ENCODE measurements at regions not wholly inside any gene's neighbourhood (a gene's known extent, or its start where the extent isn't known, plus 50 kb on each side); places are given as distances from the start of the nearest gene placed in this dataset.
"Not testable (repeated sequence)": the region's sequence is repeated elsewhere in the genome, so short reads cannot be mapped to it uniquely, and the experiment has no call there.

DNA sequence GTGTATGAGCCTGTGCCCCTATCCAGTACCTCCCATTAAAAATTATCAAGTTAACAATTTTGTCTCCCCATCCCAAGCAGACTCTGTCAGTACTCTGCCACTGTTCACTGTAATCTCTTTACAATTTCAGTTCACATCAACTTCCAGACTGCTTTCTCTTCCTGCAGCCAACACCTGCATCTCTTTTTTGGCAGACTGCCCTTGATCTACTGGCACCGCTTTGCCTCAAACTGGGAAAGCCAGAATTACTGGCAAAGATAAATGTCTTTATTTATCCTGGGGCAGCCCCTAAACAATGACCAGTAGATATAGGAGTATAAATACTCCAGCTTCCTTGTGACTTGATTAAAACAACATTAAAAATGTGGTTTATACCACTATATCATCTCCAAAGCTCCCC is 494.1 kb downstream of the ZNF385D start:
- Histone ChIP-seq H3K27ac (ENCODE audit: low read length) (no peak overlapping the region), H3K36me3 (ENCODE audit: control insufficient read depth, insufficient read depth, low read length) (no peaks in the 10 kb centered on the region), H3K4me3 (ENCODE audit: low read length) (no peak overlapping the region), H3K4me1 (ENCODE audit: control insufficient read depth, insufficient read depth, low read length) (no peaks in the 10 kb centered on the region), H3K27me3 (ENCODE audit: control insufficient read depth, insufficient read depth, low read length) (no peaks in the 10 kb centered on the region), H3K9me3 (ENCODE audit: control insufficient read depth, low read depth, low read length) (no peaks in the 10 kb centered on the region)
- no peak for DNase-seq
- WGBS (ENCODE audit: insufficient coverage, low lambda C conversion rate), result no CpG with 5 or more reads among the region's 1 CpG

DNA sequence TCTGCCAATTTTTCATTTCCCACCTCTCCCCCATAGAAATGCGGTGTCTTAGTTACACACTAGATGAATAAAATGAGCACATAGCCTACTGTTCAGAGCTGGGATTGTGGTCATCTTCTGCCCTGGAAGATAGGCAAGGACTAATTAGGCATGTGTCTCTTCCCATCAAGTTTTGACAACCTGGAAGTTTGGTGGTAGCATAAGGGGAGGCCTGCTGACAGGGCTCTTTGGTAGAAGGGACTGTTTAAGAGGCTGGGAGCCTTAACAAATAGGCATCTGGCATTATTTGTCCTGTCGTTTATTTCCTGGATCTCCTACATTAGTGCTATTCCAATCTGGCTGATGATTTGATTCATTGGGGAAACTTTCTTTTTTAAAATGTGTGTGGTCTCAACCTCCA is 512.3 kb downstream of the ZNF385D start:
- H3K27ac ChIP-seq (ENCODE audit: low read length), result no peak overlapping the region
- no CpG with 5 or more reads among the region's 2 CpGs for WGBS (ENCODE audit: insufficient coverage, low lambda C conversion rate)
- no peak for DNase-seq
- no peak overlapping the region for H3K4me3 ChIP-seq (ENCODE audit: low read length)
- no peaks in the 10 kb centered on the region for H3K4me1 ChIP-seq (ENCODE audit: control insufficient read depth, insufficient read depth, low read length)
- H3K36me3 ChIP-seq (ENCODE audit: control insufficient read depth, insufficient read depth, low read length), result no peaks in the 10 kb centered on the region
- no peaks in the 10 kb centered on the region for H3K27me3 ChIP-seq (ENCODE audit: control insufficient read depth, insufficient read depth, low read length)
- no peaks in the 10 kb centered on the region for H3K9me3 ChIP-seq (ENCODE audit: control insufficient read depth, low read depth, low read length)

DNA sequence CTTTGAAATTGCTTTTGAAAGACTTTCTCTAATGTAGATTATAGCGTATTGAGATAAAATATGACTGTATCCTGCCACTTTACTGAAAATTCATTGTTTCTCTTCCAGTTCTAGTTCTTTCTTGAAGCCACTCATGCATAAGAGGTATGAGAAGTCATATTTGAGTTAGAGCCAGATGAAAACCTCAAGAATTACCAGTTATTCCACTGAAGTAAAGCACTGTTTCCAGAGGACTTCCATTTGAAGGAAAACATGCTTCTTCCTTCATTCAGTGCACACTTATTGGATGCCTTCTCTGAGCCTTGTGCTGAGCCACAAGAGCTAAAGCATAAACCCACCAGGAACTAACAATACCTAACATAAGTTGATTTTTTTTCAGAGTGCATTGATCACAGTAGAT is 513.4 kb downstream of the ZNF385D start:
- no peak overlapping the region for H3K4me3 ChIP-seq (ENCODE audit: low read length)
- no peaks in the 10 kb centered on the region for H3K36me3 ChIP-seq (ENCODE audit: control insufficient read depth, insufficient read depth, low read length)
- 100% methylated on average over 1 of the region's 1 CpG for WGBS (ENCODE audit: insufficient coverage, low lambda C conversion rate)
- H3K27ac ChIP-seq (ENCODE audit: low read length), result no peak overlapping the region
- no peaks in the 10 kb centered on the region for H3K27me3 ChIP-seq (ENCODE audit: control insufficient read depth, insufficient read depth, low read length)
- no peaks in the 10 kb centered on the region for H3K9me3 ChIP-seq (ENCODE audit: control insufficient read depth, low read depth, low read length)
- H3K4me1 ChIP-seq (ENCODE audit: control insufficient read depth, insufficient read depth, low read length), result no peaks in the 10 kb centered on the region
- DNase-seq, result no peak

DNA sequence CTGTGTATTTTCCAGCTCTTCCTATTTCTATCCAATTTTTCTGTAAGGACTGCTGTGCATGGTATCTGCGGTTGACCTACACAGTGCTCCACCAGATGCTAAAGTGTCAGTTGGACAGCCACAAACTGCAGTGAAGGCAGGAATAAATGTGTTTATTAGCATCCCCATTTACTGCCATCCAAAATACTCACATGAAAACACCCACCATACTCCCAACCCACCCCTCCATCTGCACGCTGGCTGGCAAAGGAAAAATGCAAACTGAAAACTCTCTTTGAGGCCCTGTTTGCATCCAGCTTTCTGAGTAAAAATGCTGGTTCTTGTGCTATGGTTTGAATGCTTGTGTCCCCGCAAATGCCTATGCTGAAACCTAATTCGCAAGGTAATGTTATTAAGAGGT is 515.5 kb downstream of the ZNF385D start:
- Histone ChIP-seq H3K4me3 (ENCODE audit: low read length) (no peak overlapping the region), H3K27me3 (ENCODE audit: control insufficient read depth, insufficient read depth, low read length) (no peaks in the 10 kb centered on the region), H3K4me1 (ENCODE audit: control insufficient read depth, insufficient read depth, low read length) (no peaks in the 10 kb centered on the region), H3K36me3 (ENCODE audit: control insufficient read depth, insufficient read depth, low read length) (no peaks in the 10 kb centered on the region), H3K9me3 (ENCODE audit: control insufficient read depth, low read depth, low read length) (no peaks in the 10 kb centered on the region), H3K27ac (ENCODE audit: low read length) (no peak overlapping the region)
- DNase-seq, result no peak
- 100% methylated on average over 1 of the region's 4 CpGs for WGBS (ENCODE audit: insufficient coverage, low lambda C conversion rate)

GRCh38 chr3:21234933-21235332 is 516.1 kb downstream of the ZNF385D start:
- Histone ChIP-seq H3K27me3 (ENCODE audit: control insufficient read depth, insufficient read depth, low read length) (no peaks in the 10 kb centered on the region), H3K9me3 (ENCODE audit: control insufficient read depth, low read depth, low read length) (no peaks in the 10 kb centered on the region), H3K36me3 (ENCODE audit: control insufficient read depth, insufficient read depth, low read length) (no peaks in the 10 kb centered on the region), H3K4me3 (ENCODE audit: low read length) (no peak overlapping the region), H3K27ac (ENCODE audit: low read length) (no peak overlapping the region), H3K4me1 (ENCODE audit: control insufficient read depth, insufficient read depth, low read length) (no peaks in the 10 kb centered on the region)
- WGBS (ENCODE audit: insufficient coverage, low lambda C conversion rate), result 80% methylated on average over 1 of the region's 1 CpG
- DNase-seq, result no peak

GRCh38 chr3:21229426-21230135 is 521.4 kb downstream of the ZNF385D start:
- no peak for DNase-seq
- H3K4me1 ChIP-seq (ENCODE audit: control insufficient read depth, insufficient read depth, low read length), result no peaks in the 10 kb centered on the region
- WGBS (ENCODE audit: insufficient coverage, low lambda C conversion rate), result no CpG with 5 or more reads among the region's 4 CpGs
- no peaks in the 10 kb centered on the region for H3K36me3 ChIP-seq (ENCODE audit: control insufficient read depth, insufficient read depth, low read length)
- H3K4me3 ChIP-seq (ENCODE audit: low read length), result no peak overlapping the region
- H3K27ac ChIP-seq (ENCODE audit: low read length), result no peak overlapping the region
- H3K27me3 ChIP-seq (ENCODE audit: control insufficient read depth, insufficient read depth, low read length), result no peaks in the 10 kb centered on the region
- peaks cover 3% of the 10 kb centered on the region for H3K9me3 ChIP-seq (ENCODE audit: control insufficient read depth, low read depth, low read length)

GRCh38 chr3:21226086-21226485 is 524.9 kb downstream of the ZNF385D start:
- no CpG with 5 or more reads among the region's 13 CpGs for WGBS (ENCODE audit: insufficient coverage, low lambda C conversion rate)
- H3K27ac ChIP-seq (ENCODE audit: low read length), result no peak overlapping the region
- H3K27me3 ChIP-seq (ENCODE audit: control insufficient read depth, insufficient read depth, low read length), result no peaks in the 10 kb centered on the region
- H3K4me3 ChIP-seq (ENCODE audit: low read length), result no peak overlapping the region
- H3K9me3 ChIP-seq (ENCODE audit: control insufficient read depth, low read depth, low read length), result peaks cover 3% of the 10 kb centered on the region
- H3K36me3 ChIP-seq (ENCODE audit: control insufficient read depth, insufficient read depth, low read length), result no peaks in the 10 kb centered on the region
- no peak for DNase-seq
- no peaks in the 10 kb centered on the region for H3K4me1 ChIP-seq (ENCODE audit: control insufficient read depth, insufficient read depth, low read length)

DNA sequence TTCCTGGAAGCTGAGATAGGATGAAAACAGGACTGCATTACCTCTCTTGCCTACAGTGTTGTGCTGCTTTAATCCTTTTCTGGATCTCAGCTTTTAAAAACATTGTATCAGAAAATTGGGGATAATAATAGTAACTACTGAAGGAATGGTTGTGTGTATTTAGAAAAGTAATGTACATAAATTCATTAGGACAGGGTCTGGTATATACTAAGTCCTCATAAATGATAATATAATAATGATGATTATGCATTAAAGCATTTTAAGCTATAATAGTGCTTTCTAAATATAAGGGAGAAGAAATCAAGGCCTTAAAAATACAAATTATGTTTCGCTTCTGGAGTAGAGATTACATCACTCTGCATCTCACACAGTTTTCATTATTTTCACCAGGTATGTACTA is 530.1 kb downstream of the ZNF385D start:
- Histone ChIP-seq H3K27me3 (ENCODE audit: control insufficient read depth, insufficient read depth, low read length) (no peaks in the 10 kb centered on the region), H3K27ac (ENCODE audit: low read length) (no peak overlapping the region), H3K9me3 (ENCODE audit: control insufficient read depth, low read depth, low read length) (peaks cover under 1% of the 10 kb centered on the region), H3K4me1 (ENCODE audit: control insufficient read depth, insufficient read depth, low read length) (no peaks in the 10 kb centered on the region), H3K4me3 (ENCODE audit: low read length) (no peak overlapping the region), H3K36me3 (ENCODE audit: control insufficient read depth, insufficient read depth, low read length) (no peaks in the 10 kb centered on the region)
- no peak for DNase-seq
- no CpG with 5 or more reads among the region's 1 CpG for WGBS (ENCODE audit: insufficient coverage, low lambda C conversion rate)

DNA sequence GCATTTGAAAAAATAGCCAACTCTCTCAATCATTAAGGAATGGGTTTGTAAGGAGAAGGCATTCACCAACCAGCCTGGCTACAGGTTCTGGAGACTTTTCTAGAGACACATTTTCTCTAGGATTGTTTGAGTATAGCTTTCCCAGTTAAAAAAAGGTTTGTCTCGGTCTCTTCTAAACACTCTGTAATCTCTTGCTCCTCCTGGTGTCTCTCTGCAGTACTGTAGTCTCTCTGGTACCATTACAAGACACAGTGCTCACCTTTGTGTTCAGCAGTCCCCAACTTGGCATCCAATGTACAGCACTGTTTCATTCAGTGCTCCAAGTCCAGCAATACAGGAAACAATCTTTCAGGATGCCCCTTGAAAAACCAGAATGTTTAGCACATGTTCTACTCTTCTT is 534.4 kb downstream of the ZNF385D start:
- Histone ChIP-seq H3K27ac (ENCODE audit: low read length) (no peak overlapping the region), H3K4me1 (ENCODE audit: control insufficient read depth, insufficient read depth, low read length) (no peaks in the 10 kb centered on the region), H3K27me3 (ENCODE audit: control insufficient read depth, insufficient read depth, low read length) (no peaks in the 10 kb centered on the region), H3K36me3 (ENCODE audit: control insufficient read depth, insufficient read depth, low read length) (no peaks in the 10 kb centered on the region), H3K4me3 (ENCODE audit: low read length) (no peak overlapping the region), H3K9me3 (ENCODE audit: control insufficient read depth, low read depth, low read length) (peaks cover 10% of the 10 kb centered on the region)
- WGBS (ENCODE audit: insufficient coverage, low lambda C conversion rate), result 60% methylated on average over 1 of the region's 1 CpG
- no peak for DNase-seq

DNA sequence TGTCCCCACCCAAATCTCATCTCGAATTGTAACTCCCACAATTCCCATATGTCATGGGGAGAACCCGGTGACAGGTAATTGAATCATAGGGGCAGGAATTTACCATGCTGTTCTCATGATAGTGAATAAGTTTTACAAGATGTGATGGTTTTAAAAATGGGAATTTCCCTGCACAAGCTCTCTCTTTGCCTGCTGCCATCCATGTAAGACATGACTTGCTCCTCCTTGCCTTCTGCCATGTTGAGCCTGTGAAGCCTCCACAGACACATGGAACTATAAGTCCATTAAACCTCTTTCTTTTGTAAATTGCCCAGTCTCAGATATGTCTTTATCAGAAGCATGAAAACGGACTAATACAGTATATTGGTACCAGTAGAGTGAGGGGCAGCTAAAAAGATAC is 546.9 kb downstream of the ZNF385D start:
- H3K36me3 ChIP-seq (ENCODE audit: control insufficient read depth, insufficient read depth, low read length); H3K27ac ChIP-seq (ENCODE audit: low read length); H3K4me1 ChIP-seq (ENCODE audit: control insufficient read depth, insufficient read depth, low read length); DNase-seq; H3K27me3 ChIP-seq (ENCODE audit: control insufficient read depth, insufficient read depth, low read length); H3K4me3 ChIP-seq (ENCODE audit: low read length); H3K9me3 ChIP-seq (ENCODE audit: control insufficient read depth, low read depth, low read length): not testable (repeated sequence)
- WGBS (ENCODE audit: insufficient coverage, low lambda C conversion rate), result 89% methylated on average over 1 of the region's 3 CpGs

DNA sequence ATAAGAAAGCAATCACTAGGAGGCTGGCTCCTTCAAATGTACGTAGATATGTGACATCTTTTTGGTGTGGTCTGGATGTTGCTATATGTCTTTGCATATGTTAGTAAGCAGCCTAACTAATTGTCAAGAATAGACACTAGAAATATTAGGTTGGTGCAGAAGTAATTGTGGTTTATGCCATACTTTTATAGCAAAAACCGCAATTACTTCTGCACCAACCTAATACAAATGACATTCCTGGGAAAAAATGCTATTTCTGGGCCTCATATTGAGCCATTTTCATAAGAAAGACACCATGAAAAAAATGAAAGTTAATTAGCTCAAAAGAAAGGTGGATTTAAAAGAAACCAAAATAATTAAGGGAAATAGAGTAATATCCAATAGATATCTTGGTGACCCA is 555.8 kb downstream of the ZNF385D start:
- WGBS (ENCODE audit: insufficient coverage, low lambda C conversion rate), result 85% methylated on average over 2 of the region's 2 CpGs
- H3K4me1 ChIP-seq (ENCODE audit: control insufficient read depth, insufficient read depth, low read length), result no peaks in the 10 kb centered on the region
- H3K27me3 ChIP-seq (ENCODE audit: control insufficient read depth, insufficient read depth, low read length), result no peaks in the 10 kb centered on the region
- H3K9me3 ChIP-seq (ENCODE audit: control insufficient read depth, low read depth, low read length), result no peaks in the 10 kb centered on the region
- no peak for DNase-seq
- no peaks in the 10 kb centered on the region for H3K36me3 ChIP-seq (ENCODE audit: control insufficient read depth, insufficient read depth, low read length)
- no peak overlapping the region for H3K4me3 ChIP-seq (ENCODE audit: low read length)
- H3K27ac ChIP-seq (ENCODE audit: low read length), result no peak overlapping the region

Measured in large intestine (tissue), 3 donors.